Endothelial cell of umbilical vein (primary cell): ENCODE measurements at regions not wholly inside any gene's neighbourhood (a gene's known extent, or its start where the extent isn't known, plus 50 kb on each side); places are given as distances from the start of the nearest gene placed in this dataset.

ENCODE experiments used
- BruUV-seq: library from RNA; stranded (reverse); fragments of 400-500 nt; replicated peaks from 2 replicates; lab custom pipeline; 2021; lab: Mats Ljungman, UMichigan
- CTCF ChIA-PET: fragments of 300-600, 350-600 bp; sonication (Branson Sonifier 250); formaldehyde crosslinking; loops from one replicate; lab custom pipeline; 2021; ENCODE audit warnings: antibody characterized with exemption, inconsistent platforms; lab: Charles Lee
- POLR2A ChIA-PET: fragments of 300-600, 350-600 bp; sonication (Branson Sonifier 250); formaldehyde crosslinking; loops from one replicate; lab custom pipeline; 2021; ENCODE audit warnings: antibody characterized with exemption, inconsistent platforms; lab: Charles Lee
- DNase-seq: peaks from one replicate; pipeline ENCODE4 v3.0.0-alpha.2; 2011; ENCODE audit warnings: low read depth, low spot score
- FAIRE-seq: peaks from 2 replicates; lab custom pipeline; 2011; peaks lifted over from hg19 to GRCh38; lab: Jason Lieb, UNC
- H2AFZ ChIP-seq: 2 replicates; pipeline ENCODE4 v1.6.0; 2012; ENCODE audit warnings: low read depth, low read length, control low read depth, inconsistent platforms
- H3K27ac ChIP-seq: 2 replicates; pipeline ENCODE4 v1.5.1; 2011; ENCODE audit warnings: low read depth, mild to moderate bottlenecking, control low read depth, low read length, moderate library complexity; ENCODE audit not compliant: insufficient read depth
- H3K27me3 ChIP-seq, 2 experiments: 2 replicates each; pipeline versions ENCODE4 v1.6.0 to v1.6.1; 2011; ENCODE audit warnings: low read length in 2 of 2, mixed read lengths in 1 of 2; ENCODE audit not compliant: control insufficient read depth in 2 of 2, insufficient read depth in 2 of 2
- H3K36me3 ChIP-seq, 2 experiments: 2 replicates in 1 of 2; 3 replicates in 1 of 2; pipeline ENCODE4 v1.5.1; 2011; ENCODE audit warnings: low read length in 2 of 2, mild to moderate bottlenecking in 1 of 2, moderate library complexity in 1 of 2; ENCODE audit not compliant: control insufficient read depth in 2 of 2, insufficient read depth in 2 of 2; ENCODE audit errors: extremely low read depth in 1 of 2
- H3K4me1 ChIP-seq: 3 replicates; pipeline ENCODE4 v1.5.1; 2011; ENCODE audit warnings: mild to moderate bottlenecking, low read length; ENCODE audit not compliant: control insufficient read depth, insufficient read depth; ENCODE audit errors: extremely low read depth
- H3K4me2 ChIP-seq: 2 replicates; pipeline ENCODE4 v1.6.1; 2011; ENCODE audit warnings: low read length, control low read depth, mixed read lengths; ENCODE audit not compliant: insufficient read depth
- H3K4me3 ChIP-seq, 3 experiments: fragments of 200-600 bp in 1 of 3; sonication (generic), shearing (Covaris generic) in 1 of 3; replicated peaks in 1 of 3; 2 replicates each; pipeline ENCODE4 v1.5.1; 2011 to 2016; ENCODE audit warnings: control low read depth in 3 of 3, low read length in 3 of 3, mild to moderate bottlenecking in 2 of 3, inconsistent platforms in 1 of 3, low read depth in 1 of 3, moderate library complexity in 1 of 3; ENCODE audit not compliant: insufficient read depth in 1 of 3
- H3K79me2 ChIP-seq: 2 replicates; pipeline ENCODE4 v1.6.0; 2012; ENCODE audit warnings: low read length, inconsistent platforms; ENCODE audit not compliant: control insufficient read depth, insufficient read depth
- H3K9ac ChIP-seq: replicated peaks from 2 replicates; pipeline ENCODE3; 2011; ENCODE audit warnings: low read length, control low read depth; ENCODE audit not compliant: insufficient read depth; ENCODE audit errors: extremely low read depth
- H3K9me1 ChIP-seq: replicated peaks from 3 replicates; pipeline ENCODE4 v1.6.0; 2011; ENCODE audit warnings: mild to moderate bottlenecking, low read length; ENCODE audit not compliant: control insufficient read depth, insufficient read depth; ENCODE audit errors: extremely low read depth
- H3K9me3 ChIP-seq: replicated peaks from 2 replicates; pipeline ENCODE4 v1.5.1; 2012; ENCODE audit warnings: low read length, inconsistent platforms; ENCODE audit not compliant: control insufficient read depth, insufficient read depth
- H4K20me1 ChIP-seq: replicated peaks from 2 replicates; pipeline ENCODE3; 2011; ENCODE audit warnings: mild to moderate bottlenecking, low read length; ENCODE audit not compliant: control insufficient read depth, insufficient read depth; ENCODE audit errors: extremely low read depth
- CTCF ChIP-seq, 2 donors: IDR thresholded peaks; 1 replicate in 1 of 2; 2 replicates in 1 of 2; pipeline ENCODE4 v1.5.1; 2011; ENCODE audit warnings: low read length in 2 of 2, mild to moderate bottlenecking in 2 of 2, moderate library complexity in 2 of 2, control low read depth in 1 of 2, inconsistent platforms in 1 of 2, low read depth in 1 of 2; ENCODE audit not compliant: insufficient read depth in 1 of 2; ENCODE audit errors: extremely low read depth in 1 of 2
- MAX ChIP-seq: IDR thresholded peaks from 2 replicates; pipeline ENCODE4 v1.6.1; 2011; ENCODE audit not compliant: insufficient read depth, insufficient read length
- POLR2AphosphoS5 ChIP-seq: IDR thresholded peaks from 2 replicates; pipeline ENCODE4 v1.6.1; 2012; ENCODE audit warnings: low read depth, mild to moderate bottlenecking, control low read depth, low read length, moderate library complexity; ENCODE audit not compliant: insufficient read depth
- dilution Hi-C: fragments of 300-500 bp; cut with MboI; formaldehyde crosslinking; loops from one replicate; pipeline ENCODE4 v1.15.0; 2019; ENCODE audit warnings: low sequenced_read_pairs; ENCODE audit not compliant: extremely low pct_ligation_motif_present
- intact Hi-C: fragments of 100-400 bp; cut with micrococcal nuclease; formaldehyde crosslinking; loops from one replicate; pipeline ENCODE4 v1.10.0; 2022

GRCh38 chr1:201703621-201704438, 125.1 kb upstream of the IPO9 start:
- Histone ChIP-seq H3K36me3 (no peaks in the 10 kb centered on the region), H3K27me3 (no peaks in the 10 kb centered on the region), H3K79me2 (peaks cover 18% of the 10 kb centered on the region), H3K4me1 (no peaks in the 10 kb centered on the region), H3K27ac (no peak overlapping the region), H3K9me1 (no peaks in the 10 kb centered on the region), H3K9ac (no peak overlapping the region), H4K20me1 (peaks cover 4% of the 10 kb centered on the region), H2AFZ (no peak overlapping the region), H3K9me3 (no peaks in the 10 kb centered on the region), H3K4me3 (no peak overlapping the region), H3K4me2 (no peak overlapping the region)
- peak; percentile 96 to 98 for TF ChIP-seq CTCF (IDR thresholded peaks at IDR 0.05; ENCODE audit: extremely low read depth in 1 of 2, insufficient read depth in 1 of 2, low read depth in 1 of 2, low read length in 2 of 2)
- peak; percentile 30 for TF ChIP-seq POLR2AphosphoS5
- no peak for TF ChIP-seq MAX
- intact Hi-C loops (loop anchor here (1.0 to 5.0 kb wide), 4 partner anchors 67 to 221 kb away; no protein-coding TSS in a partner anchor), dilution Hi-C loops (loop anchor here (25.0 kb wide), 1 partner anchor 142 kb away; no protein-coding TSS in a partner anchor)
- FAIRE-seq (peak; percentile 86), DNase-seq (peak; percentile 73)
- ChIA-PET POLR2A (no interaction called here), CTCF (interaction anchor here (0.8 to 20.5 kb wide), 22 partner anchors 9 to 268 kb away, joined by 3 to 970 read pairs (median 3); no protein-coding TSS in a partner anchor)
- no TSS peak for BruUV-seq
